NCI-H82 (cell line): ENCODE measurements at regions not wholly inside any gene's neighbourhood (a gene's known extent, or its start where the extent isn't known, plus 50 kb on each side); places are given as distances from the start of the nearest gene placed in this dataset.
"Not testable (repeated sequence)": the region's sequence is repeated elsewhere in the genome, so short reads cannot be mapped to it uniquely, and the experiment has no call there.

Source experiments
- DNase-seq: peaks from one replicate; lab custom pipeline; 2025; lab: John Stamatoyannopoulos, UW

DNA sequence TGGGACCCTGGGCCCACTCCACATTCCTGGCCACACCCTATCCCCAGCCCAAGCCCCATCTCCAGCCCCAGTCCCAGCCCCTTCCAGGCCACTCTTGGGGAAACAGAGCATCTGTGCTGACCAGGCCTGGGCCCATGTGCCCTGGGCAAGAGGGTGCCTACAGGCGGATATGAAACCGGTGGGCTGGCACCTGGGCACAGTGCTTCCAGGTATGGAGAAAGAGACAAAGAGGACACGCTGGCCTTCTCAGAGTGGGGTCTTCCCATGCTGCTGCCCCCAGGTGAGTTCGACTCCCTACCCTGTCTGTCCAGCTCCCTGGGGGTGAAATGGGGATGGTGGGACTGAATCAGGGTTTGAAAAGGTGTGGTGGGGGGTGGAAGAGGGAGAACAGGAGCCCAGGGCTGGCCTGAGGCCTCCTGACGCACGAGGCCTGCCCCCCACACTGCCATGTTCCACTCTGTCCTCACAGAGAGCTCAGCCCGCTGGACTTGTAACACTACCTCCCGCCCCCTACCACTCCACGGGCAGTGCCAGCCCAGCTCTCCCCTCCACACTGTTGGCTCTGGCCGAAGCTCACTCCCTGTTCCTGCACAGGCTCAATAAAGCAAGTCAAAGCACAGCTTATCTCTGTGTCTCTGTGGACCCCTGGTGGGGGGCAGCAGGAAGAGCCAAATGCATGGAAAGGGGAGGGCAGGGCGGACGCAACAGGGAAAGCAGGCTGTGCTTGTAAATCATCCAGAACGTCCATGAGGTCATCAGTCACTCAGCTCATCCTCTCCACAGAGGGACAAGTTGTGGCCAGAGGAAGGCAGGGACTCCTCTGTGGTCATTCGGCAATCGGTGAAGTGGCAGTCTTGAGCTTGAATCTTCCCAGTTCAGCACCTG lies 71.1 kb upstream of the TMEM97 start:
- DNase-seq: peak; percentile 65

DNA sequence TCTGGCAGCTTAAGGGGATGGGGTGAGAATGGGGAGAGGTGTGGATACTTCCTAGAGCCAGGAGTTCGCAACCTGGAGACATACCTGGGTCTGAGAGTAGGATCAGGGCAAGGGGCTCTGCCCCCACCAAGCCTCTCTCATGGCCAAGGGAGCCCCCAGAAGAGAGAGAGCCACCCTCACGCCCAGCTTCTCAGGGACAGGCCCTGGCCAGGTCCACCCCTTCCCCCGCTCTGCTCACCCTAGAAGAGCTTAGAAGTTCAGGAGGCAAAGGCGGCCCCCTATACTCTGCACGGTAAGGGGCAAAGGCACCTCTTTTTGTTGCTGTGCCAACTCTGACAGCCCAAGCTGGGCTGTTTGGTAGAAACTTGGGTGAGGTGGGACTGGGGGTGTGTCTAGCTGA lies 69.3 kb upstream of the TMEM97 start:
- no peak for DNase-seq

DNA sequence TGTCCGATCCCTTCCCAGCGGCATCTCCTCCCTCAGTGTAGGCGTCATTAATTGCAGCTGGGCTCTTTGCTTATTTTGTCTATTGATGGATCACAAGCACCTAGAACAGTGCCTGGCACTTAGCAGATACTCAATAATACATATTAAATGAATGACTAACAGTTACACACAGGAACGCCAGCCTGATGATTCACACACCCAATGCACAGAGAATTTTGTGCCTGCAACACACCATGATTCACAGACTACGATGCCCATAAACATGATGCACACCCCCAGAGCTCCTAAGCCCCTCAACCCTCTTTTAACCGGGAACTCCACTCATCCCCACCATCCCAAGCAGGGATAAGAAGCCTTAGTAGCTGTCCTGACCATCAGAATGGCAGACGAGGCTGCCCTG lies 66.6 kb upstream of the TMEM97 start:
- DNase-seq: no peak

DNA sequence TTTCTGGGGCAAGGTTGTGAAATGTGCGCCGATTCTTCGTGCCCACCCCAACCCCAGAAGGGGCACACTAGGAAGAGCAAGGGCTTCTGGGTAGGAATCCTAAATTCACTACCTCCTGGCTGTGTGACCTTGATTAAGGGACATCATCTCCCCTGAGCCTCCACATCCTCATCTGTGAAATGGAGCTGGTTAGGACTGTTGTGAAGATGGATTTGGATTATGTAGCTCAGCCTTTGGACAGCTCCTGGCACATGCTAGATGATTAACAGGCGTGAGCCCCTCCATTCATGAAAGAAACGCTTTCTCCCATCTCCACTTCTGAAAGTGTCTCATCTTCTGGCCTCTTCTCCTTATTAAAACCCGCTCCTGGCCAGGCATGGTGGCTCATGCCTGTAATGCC lies 65.3 kb upstream of the TMEM97 start:
- no peak for DNase-seq

DNA sequence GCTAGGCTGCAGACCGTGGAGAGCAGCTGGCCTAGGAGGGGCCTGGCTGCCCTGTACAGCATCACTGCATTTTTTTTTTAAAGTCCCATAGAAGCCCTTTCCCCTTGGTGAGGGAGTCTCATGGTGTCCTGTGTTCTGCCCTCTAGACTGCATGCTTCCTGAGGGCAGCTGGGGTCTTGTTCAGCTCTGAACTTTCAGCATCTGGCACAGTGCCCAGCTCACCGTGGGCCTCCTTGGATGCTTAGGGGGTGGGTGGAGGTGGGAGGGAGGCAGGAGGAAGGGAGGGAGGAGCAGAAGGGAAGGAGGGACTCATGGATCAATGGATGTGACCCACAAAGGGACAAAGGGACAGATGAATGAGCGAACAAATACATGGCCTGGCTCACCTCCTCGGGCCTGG lies 63.4 kb upstream of the TMEM97 start:
- DNase-seq: no peak

DNA sequence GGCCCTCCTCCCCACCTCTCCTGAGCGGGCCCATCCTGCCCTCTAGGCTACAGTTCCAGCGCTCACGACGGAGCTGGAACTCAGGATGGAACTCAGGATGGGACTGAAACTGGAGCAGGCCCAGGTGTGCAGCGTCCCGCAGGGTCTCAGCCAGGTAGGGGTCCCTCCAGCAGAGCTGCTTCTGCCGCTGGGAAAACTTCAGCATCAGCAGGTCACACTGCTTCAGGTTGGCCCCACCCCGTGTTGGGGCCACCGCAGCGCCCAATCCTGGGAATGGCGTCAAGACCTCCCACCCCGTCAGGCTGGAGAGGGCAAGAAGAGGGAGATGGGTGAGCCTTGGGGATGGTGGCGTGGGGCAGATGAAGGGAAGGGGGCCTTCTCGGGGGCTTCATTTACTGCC lies 62.6 kb upstream of the TMEM97 start:
- no peak for DNase-seq

DNA sequence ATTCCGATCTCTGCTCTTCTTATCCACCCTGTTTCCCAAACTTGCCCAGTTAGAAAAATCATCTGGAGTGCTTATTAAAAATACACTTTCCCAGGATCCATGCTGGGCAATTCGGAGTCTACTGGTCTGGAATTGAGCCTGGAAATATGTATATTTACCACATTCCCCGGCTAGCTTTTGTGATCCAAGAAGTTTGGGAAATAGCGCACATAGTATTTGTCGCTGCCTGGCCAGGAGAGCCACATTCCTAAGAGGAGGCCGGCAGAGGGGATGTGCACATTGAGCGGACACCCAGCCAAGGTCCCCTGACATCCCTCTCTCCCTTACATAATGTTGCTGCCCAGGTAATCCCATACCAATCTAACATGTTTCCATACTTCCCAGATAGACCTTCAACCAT lies 62.1 kb upstream of the TMEM97 start:
- DNase-seq: no peak

DNA sequence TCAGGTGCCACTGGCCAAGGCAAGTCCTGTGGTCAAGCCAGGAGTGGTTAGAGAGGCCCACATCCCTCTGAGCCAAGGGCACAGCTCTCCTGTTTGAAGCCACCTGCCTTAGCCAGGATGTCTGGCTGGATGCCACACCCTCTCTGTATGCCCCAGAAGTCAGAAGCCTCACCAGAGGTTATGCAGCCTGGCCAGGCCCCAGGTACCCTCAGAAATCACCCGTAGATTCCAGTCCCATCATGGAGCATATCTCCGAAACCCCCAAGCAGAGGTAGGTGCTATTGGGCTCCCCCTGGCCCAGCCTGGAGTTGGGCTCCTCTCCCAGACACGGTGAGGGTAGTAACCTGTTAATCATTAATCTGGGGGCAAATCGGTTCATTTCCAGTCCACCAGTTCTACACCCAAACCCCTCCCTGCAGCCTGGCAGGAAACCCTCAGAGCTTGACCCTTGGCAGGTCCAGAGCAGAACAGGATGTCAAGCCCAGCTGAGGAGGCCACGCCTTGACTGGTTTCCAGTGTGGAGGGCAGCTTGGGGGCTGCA lies 60.6 kb upstream of the TMEM97 start:
- DNase-seq: no peak

DNA sequence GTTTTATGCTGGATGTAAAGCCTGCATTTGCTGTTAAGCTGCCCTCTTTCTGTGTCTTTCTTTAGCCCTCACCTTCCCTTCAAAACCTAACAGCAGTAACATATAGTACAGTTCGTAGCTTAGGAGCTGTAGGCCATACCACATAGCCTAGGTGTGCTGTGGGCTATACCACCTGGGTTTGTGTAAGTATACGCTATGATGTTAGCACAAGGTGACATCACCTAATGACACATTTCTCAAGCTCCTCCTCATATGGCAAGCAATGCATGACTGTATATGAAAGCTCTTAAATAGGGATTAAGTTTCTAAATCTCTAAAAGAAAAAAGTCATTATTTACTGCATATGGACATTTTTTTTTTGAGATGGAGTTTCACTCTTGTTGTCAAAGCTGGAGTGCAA lies 57.8 kb upstream of the TMEM97 start:
- DNase-seq: no peak

DNA sequence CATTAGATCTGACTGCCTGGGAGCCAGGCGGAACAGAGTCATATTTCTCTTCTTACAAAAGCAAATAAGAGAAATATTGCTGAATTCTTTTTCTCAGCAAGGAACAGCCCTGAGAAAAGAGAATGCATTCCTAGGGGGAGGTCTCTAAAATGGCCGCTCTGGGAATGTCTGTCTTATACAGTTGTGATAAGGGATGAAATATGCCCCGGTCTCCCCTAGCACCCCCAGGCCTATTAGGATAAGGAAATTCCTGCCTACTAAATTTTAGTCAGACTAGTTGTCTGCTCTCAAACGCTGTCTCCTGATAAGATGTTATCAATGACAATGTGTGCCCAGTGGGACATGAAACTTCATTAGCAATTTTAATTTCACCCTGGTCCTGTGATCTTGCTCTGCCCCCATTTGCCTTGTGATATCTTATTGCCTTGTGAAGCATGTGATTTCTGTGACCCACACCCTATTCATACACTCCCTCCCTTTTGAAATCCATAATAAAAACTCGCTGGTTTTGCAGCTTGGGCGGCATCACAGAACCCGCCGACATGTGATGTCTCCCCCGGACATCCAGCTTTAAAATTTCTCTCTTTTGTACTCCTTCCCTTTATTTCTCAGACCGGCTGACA lies 56.8 kb upstream of the TMEM97 start:
- DNase-seq: not testable (repeated sequence)

DNA sequence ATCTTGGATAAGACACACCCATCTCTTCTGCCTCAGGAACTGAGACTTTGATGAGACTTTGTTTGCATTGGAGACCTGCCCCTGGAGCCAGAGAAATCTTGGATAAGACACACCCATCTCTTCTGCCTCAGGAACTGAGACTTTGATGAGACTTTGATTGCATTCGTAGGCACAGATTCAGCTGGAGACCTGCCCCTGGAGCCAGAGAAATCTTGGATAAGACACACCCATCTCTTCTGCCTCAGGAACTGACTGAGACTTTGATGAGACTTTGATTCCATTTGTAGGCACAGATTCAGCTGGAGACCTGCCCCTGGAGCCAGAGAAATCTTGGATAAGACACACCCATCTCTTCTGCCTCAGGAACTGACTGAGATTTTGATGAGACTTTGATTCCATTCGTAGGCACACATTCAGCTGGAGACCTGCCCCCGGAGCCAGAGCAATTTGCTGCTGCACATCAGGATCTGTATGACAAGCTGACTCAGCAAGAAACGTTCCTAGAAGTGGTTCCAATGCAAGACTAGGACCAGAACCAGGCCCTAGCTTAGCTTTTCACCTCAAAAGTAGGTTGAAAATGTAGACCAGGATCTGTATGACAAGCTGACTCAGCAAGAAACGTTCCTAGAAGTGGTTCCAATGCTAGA lies 54.0 kb upstream of the TMEM97 start:
- not testable (repeated sequence) for DNase-seq

DNA sequence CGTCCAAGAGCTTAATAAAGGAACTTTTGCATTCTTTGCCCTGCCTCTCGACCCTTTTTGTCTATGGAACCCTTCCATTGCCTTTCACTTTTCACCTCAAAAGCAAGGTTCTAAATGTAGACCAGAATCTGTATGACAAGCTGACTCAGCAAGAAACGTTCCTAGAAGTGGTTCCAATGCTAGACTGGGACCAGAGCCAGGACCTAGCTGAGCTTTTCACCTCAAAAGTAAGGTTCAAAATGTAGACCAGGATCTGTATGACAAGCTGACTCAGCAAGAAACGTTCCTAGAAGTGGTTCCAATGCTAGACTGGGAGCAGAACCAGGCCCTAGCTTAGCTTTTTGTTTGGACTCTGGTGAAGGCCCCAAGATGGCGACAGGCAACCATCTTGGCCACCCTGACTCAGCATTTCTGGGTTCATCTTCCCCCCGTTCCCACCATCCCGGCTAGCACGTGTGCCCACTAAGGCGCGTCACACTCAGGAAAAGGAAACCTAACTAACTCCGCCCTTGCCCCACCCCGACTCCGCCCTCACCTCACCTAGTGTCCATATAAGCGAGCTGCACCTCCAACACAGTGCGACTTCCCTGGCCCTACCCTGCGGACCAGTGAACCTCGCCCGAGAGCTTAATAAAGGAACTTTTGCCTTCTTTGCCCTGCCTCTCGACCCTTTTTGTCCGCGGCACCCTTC lies 53.0 kb upstream of the TMEM97 start:
- DNase-seq: not testable (repeated sequence)

DNA sequence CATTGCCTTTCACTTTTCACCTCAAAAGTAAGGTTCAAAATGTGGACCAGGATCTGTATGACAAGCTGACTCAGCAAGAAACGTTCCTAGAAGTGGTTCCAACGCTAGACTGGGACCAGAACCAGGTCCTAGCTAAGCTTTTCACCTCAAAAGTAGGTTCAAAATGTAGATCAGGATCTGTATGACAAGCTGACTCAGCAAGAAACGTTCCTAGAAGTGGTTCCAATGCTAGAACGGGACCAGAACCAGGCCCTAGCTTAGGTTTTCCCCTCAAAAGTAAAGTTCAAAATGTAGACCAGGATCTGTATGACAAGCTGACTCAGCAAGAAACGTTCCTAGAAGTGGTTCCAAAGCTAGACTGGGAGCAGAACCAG lies 52.5 kb upstream of the TMEM97 start:
- DNase-seq: not testable (repeated sequence)

DNA sequence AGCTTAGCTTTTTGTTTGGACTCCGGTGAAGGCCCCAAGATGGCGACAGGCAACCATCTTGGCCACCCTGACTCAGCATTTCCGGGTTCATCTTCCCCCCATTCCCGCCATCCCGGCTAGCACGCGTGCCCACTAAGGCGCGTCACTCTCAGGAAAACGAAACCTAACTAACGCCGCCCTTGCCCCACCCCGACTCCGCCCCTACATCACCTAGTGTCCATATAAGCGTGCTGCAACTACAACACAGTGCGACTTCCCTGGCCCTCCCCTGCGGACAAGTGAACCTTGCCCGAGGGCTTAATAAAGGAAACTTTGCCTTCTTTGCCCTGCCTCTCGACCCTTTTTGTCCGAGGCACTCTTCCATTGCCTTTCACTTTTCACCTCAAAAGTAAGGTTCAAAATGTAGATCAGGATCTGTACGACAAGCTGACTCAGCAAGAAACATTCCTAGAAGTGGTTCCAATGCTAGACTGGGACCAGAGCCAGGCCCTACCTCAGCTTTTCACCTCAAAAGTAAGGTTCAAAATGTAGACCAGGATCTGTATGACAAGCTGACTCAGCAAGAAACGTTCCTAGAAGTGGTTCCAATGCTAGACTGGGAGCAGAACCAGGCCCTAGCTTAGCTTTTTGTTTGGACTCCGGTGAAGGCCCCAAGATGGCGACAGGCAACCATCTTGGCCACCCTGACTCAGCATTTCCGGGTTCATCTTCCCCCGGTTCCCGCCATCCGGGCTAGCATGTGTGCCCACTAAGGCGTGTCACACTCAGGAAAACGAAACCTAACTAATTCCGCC lies 51.9 kb upstream of the TMEM97 start:
- not testable (repeated sequence) for DNase-seq

DNA sequence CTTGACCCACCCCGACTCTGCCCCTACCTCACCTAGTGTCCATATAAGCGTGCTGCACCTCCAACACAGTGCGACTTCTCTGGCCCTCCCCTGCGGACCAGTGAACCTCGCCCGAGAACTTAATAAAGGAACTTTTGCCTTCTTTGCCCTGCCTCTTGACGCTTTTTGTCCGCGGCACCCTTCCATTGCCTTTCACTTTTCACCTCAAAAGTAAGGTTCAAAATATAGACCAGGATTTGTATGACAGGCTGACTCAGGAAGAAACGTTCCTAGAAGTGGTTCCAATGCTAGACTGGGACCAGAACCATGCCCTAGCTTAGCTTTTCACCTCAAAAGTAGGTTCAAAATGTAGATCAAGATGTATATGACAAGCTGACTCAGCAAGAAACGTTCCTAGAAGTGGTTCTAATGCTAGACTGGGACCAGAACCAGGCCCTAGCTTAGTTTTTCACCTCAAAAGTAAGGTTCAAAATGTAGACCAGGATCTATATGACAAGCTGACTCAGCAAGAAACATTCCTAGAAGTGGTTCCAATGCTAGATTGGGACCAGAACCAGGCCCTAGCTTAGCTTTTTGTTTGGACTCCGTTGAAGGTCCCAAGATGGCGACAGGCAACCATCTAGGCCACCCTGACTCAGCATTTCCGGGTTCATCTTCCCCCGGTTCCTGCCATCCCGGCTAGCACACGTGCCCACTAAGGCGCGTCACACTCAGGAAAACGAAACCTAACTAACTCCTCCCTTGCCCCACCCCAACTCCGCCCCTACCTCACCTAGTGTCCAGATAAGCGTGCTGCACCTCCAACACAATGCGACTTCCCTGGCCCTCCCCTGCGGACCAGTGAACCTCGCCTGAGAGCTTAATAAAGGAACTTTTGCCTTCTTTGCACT lies 51.0 kb upstream of the TMEM97 start:
- DNase-seq: no peak

DNA sequence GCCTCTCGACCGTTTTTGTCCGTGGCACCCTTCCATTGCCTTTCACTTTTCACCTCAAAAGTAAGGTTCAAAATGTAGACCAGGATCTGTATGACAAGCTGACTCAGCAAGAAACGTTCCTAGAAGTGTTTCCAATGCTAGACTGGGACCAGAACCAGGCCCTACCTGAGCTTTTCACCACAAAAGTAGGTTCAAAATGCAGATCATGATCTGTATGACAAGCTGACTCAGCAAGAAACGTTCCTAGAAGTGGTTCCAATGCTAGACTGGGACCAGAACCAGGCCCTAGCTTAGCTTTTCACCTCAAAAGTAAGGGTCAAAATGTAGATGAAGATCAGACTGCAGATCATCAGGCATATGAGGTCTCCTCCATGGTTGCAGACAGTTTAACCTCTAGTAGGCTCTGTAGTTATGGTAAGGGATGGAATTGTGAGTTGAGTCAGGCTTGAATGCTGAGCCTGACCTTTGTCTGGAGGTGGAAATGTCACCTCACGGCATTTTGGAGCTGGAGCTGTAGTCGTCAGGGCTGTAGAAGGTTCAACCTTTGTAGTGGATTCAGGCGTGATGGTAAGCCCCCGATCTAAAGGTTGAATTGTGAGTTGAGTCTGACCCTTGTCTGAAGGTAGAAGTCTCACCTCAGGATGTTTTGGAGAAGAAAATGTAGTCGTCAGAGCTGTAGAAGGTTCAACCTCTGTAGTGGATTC lies 50.2 kb upstream of the TMEM97 start:
- DNase-seq: no peak
